ENCODE measurements at regions not wholly inside any gene's neighbourhood (a gene's known extent, or its start where the extent isn't known, plus 50 kb on each side); places are given as distances from the start of the nearest gene placed in this dataset.

DNA sequence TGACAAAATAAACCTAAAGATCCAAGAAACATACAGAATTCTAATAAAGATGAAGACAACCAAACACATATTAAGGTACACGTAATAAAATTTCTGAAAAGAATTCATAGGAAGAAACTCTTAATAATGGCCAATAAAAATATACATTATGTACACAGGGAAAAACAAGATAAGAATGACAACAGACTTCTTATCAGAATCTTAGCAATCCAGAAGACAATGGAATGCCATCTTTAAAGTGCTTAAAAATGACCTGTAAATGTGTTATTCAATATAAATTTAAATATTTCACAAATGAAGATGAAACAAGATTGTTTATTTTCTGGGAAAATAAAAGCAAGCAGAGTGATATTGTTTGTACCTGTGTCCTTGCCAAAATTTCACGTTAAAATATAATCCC, 530.4 kb upstream of the PTBP2 start:
- no peaks in the 10 kb centered on the region for H3K27me3 ChIP-seq (ENCODE audit: control insufficient read depth in 1 of 2, insufficient read depth in 2 of 2, low read length in 2 of 2)
- no peaks in the 10 kb centered on the region for H3K36me3 ChIP-seq (replicated peaks in 1 of 2; ENCODE audit: control insufficient read depth in 1 of 2, insufficient read depth in 2 of 2, low read length in 2 of 2)
- H4K20me1 ChIP-seq (ENCODE audit: insufficient read depth, low read length): no peaks in the 10 kb centered on the region
- TF ChIP-seq ZFX (CRISPR knock-in tag; IDR thresholded peaks at IDR 0.05; ENCODE audit: low read depth) (no peak), ZNF318 (CRISPR knock-in tag; IDR thresholded peaks at IDR 0.05) (no peak), ZNF317 (CRISPR knock-in tag; IDR thresholded peaks at IDR 0.05) (peak; percentile 93), MTF2 (CRISPR knock-in tag; IDR thresholded peaks at IDR 0.05; ENCODE audit: borderline replicate concordance) (no peak), IRF9 (CRISPR knock-in tag; IDR thresholded peaks at IDR 0.05; ENCODE audit: borderline replicate concordance) (no peak), PHF5A (CRISPR knock-in tag; IDR thresholded peaks at IDR 0.05; ENCODE audit: low read depth, unreplicated experiment) (no peak), NR2F1 (CRISPR knock-in tag; IDR thresholded peaks at IDR 0.05) (no peak)
- TF ChIP-seq, protein P1, sequence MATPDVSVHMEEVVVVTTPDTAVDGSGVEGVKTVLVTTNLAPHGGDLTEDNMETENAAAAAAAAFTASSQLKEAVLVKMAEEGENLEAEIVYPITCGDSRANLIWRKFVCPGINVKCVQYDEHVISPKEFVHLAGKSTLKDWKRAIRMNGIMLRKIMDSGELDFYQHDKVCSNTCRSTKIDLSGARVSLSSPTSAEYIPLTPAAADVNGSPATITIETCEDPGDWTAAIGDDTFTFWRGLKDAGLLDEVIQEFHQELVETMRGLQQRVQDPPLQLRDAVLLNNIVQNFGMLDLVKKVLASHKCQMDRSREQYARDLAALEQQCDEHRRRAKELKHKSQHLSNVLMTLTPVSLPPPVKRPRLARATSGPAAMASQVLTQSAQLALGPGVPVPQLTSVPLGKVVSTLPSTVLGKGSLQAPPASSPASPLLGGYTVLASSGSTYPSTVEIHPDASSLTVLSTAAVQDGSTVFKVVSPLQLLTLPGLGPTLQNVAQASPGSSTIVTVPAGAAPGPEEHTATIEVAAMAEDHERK (CRISPR knock-in tag; IDR thresholded peaks at IDR 0.05; ENCODE audit: low read depth): no peak
- ChIA-PET CTCF (ENCODE audit: low intra/inter-chr PET ratio, low total read pairs) (no interaction called here), POLR2A (no interaction called here)
- no peak overlapping the region for H3K9ac ChIP-seq (ENCODE audit: insufficient read depth, low read depth, low read length)
- intact Hi-C loops (cut with micrococcal nuclease; ENCODE audit: unreplicated experiment): no loop called here
- 2% methylated on average over 2 of the region's 2 CpGs for WGBS (ENCODE audit: low lambda C conversion rate)
- FAIRE-seq (no peak), DNase-seq (ENCODE audit: low spot score) (no peak), ATAC-seq (no peak)
- in situ Hi-C loops (cut with HindIII; ENCODE audit: extremely low pct_ligation_motif_present, low pct_unique_long_range_greater_than_20kb): no loop called here
- H3K4me3 ChIP-seq (replicated peaks in 1 of 3; ENCODE audit: insufficient read depth in 1 of 3, low read depth in 2 of 3, low read length in 3 of 3): no peak overlapping the region
- no peak overlapping the region for H3K4me2 ChIP-seq (ENCODE audit: low read depth, low read length)
- no TSS peak for BruUV-seq (replicated peaks)
- H2AFZ ChIP-seq (ENCODE audit: low read length): no peak overlapping the region
- H3K9me3 ChIP-seq (ENCODE audit: low read length): peaks cover 44% of the 10 kb centered on the region
- H3K79me2 ChIP-seq (ENCODE audit: insufficient read depth, low read length): no peaks in the 10 kb centered on the region
- no peak overlapping the region for H3K27ac ChIP-seq (ENCODE audit: extremely low read length, insufficient read depth, low read length)
- no peaks in the 10 kb centered on the region for H3K4me1 ChIP-seq (ENCODE audit: insufficient read depth, low read length)
